ENCODE measurements at regions not wholly inside any gene's neighbourhood (a gene's known extent, or its start where the extent isn't known, plus 50 kb on each side); places are given as distances from the start of the nearest gene placed in this dataset.

DNA sequence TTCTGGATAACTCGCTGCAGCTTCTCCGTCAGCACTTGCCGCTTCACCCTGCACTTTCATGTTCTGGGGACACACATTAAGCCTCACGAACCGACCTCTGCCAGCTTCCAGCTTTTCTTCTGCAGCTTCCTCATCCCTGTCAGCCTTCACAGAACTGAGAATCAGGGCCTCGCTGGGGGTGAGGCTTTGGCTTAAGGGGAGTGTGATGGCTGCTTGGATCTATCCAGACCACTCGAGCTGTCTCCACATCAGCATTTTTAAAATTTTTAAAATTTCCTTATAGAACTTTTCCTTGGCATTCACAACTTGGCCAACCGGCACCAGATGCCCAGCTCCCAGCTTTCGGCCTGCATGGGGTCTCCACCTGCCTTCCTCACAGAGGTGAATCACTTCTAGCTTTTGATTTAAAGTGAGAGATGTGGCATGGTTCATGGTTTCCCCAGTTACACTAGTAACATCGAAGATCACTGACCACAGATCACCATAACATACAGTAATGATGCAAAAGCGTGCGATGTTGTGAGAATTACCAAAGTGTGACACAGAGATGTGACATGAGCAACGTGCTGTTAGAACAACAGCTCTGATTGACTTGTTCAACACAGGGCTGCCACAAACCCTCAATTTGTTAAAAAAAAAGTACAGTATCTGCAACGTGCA is 139.1 kb upstream of the C14orf180 start:
- no peak for DNase-seq (ENCODE audit: low spot score)

GRCh38 chr14:104441275-104442106 is 138.1 kb upstream of the C14orf180 start:
- DNase-seq (ENCODE audit: low spot score), result no peak

DNA sequence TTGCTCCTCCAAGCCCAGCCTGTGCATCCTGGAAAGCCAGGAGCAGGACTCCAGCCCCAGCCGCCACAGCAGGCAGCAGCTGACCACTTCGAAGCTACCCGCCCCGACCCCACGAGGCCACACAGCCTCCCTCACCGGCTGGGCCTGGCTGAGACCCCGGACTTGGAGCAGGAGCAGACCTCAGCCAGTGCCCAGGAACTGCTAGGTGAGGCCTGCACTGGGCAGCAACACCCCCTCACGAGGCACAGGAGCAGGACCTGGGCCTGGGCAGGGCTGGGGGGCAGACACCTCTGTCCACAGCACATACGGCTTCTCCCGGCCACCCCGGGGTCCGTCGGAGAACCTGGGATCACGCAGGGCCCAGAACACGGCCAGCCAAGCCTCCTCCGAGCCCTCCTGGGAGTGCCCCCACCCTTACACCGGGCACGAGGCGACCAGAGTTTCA is 137.4 kb upstream of the C14orf180 start:
- no peak for DNase-seq (ENCODE audit: low spot score)

- no peak for DNase-seq (ENCODE audit: low spot score)
Measured at GRCh38 chr14:104442631-104443390, 136.8 kb upstream of the C14orf180 start.

DNA sequence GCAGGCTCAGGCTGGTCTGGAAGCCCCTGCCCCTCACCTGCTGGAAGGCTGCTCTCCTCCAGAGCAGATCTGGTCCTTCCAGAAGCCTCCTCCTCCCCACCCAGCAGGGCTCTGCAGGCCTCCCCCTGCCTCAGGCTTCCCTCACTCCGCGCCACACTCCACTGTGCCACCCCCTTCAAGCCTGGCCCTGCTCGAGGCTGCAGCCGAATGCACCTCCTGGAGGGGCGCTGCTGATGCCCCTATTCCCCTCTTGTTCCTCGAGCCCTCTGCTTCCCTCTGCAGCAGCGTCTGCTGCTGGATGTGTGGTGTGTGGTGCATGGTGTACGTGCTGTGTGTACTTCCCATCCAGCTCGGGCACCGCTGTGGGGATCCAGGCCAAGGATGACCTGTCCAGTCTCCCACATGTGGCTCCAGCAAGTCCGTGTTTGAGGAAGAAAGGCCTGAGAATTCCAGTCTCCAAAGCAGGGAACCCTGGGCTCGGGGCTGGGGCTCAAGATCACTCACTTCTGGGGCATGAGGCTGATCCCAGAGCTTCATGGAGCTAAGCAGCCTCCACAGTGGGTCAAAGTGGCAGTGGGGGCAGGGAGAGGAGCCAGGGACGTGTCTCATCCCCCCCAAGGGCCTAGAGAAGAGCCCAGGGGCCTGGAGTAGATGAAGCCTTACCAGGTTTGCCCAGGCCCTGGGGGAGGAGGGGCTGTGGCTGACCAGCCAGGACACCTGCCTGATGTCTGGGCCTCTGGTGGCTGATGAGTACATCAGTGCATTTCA is 136.0 kb upstream of the C14orf180 start:
- no peak for DNase-seq (ENCODE audit: low spot score)

- DNase-seq (ENCODE audit: low spot score), result no peak
Measured at GRCh38 chr14:104444159-104445030, 135.2 kb upstream of the C14orf180 start.

DNA sequence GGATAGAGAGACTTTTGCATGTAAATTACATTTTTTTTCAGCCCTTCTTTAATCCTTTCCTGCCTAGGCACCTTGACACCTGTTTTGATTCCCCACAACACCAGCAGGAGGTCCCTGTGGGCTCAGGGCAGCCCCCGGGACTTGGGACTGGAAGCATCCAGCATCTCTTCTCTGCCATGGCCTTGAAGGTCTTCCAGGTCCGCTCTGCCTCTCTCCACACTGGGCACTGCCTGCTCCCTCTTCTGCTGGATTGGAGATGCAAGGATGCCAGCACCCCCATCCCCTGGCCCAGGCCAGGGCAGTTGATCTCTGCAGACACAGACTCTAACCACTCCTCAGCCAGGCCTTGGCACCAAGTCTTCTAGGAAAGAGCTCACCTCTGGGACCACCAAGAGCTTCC is 134.5 kb upstream of the C14orf180 start:
- no peak for DNase-seq (ENCODE audit: low spot score)

- DNase-seq (ENCODE audit: low spot score), result no peak
Measured at GRCh38 chr14:104445832-104446381, 133.7 kb upstream of the C14orf180 start.

GRCh38 chr14:104446611-104447010 is 133.0 kb upstream of the C14orf180 start:
- DNase-seq (ENCODE audit: low spot score), result no peak

- DNase-seq (ENCODE audit: low spot score), result no peak
Measured at GRCh38 chr14:104447750-104448149, 131.8 kb upstream of the C14orf180 start.

- no peak for DNase-seq (ENCODE audit: low spot score)
Measured at GRCh38 chr14:104448321-104448720, 131.2 kb upstream of the C14orf180 start.

DNA sequence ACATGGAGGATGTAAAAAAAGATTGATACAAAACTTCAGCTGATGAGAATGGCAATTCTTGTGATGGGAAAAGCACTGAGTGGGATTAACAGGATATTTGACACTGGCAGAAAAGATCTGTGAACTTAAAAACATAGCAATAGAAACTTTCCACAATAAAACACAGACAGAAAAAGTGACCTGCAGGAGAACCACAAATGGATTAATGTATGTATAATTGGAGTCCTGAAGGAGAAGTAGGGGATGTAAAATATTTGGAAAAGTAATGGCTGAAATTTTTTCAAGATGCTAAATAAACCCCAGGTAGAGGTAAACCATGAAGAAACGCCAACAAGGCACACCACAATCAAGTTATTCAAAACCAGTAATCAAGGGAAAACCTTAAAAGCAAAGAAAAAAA is 130.8 kb upstream of the C14orf180 start:
- no peak for DNase-seq (ENCODE audit: low spot score)

DNA sequence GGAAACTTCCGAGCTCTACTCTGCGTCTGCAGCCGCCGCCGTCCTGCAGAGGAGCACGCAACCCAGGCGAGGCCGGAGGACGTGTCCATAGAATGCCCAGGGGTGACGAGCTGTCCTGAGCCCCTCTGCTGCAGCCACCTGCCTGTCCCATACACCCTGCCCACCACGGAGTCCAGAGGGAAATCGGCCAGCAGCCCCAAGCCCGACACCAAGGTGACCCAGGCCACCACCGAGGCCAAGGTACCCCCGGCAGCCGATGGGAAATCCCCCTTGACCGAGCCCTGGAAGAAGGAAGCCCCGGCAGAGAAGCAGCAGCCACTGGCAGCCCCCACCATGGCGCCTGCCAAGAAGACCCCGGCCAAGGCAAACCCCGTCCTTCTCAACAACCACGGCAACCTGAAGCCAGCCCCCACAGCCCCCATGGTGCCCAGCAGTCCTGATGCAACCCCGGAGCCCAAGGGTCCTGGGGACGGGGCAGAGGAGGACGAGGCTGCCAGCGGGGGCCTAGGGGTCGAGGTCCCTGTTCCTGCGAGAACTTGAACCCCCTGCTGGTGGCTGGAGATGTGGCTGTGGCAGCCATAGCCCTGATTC is 128.7 kb upstream of the C14orf180 start:
- no peak for DNase-seq (ENCODE audit: low spot score)

DNA sequence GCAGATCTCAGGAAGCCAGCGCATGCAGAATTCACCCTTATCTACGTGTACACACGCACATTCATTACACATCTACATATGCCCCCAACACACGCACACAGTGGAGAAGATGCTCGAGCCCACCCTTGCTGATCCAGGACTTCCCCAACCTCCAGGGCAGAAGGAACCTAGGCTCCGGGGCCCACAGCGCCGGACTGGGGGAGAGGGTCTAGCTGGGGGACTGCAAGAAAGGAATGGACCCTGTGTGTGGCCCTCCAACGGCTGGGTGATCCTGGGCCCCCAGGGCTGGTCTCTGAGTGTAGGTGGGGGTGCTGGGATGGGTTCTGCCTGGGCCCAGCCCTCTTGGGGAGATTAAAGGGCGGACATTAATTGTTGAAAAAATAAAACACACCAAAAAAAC is 128.1 kb upstream of the C14orf180 start:
- DNase-seq (ENCODE audit: low spot score), result no peak

- DNase-seq (ENCODE audit: low spot score), result no peak
Measured at GRCh38 chr14:104458845-104459244, 120.7 kb upstream of the C14orf180 start.

DNA sequence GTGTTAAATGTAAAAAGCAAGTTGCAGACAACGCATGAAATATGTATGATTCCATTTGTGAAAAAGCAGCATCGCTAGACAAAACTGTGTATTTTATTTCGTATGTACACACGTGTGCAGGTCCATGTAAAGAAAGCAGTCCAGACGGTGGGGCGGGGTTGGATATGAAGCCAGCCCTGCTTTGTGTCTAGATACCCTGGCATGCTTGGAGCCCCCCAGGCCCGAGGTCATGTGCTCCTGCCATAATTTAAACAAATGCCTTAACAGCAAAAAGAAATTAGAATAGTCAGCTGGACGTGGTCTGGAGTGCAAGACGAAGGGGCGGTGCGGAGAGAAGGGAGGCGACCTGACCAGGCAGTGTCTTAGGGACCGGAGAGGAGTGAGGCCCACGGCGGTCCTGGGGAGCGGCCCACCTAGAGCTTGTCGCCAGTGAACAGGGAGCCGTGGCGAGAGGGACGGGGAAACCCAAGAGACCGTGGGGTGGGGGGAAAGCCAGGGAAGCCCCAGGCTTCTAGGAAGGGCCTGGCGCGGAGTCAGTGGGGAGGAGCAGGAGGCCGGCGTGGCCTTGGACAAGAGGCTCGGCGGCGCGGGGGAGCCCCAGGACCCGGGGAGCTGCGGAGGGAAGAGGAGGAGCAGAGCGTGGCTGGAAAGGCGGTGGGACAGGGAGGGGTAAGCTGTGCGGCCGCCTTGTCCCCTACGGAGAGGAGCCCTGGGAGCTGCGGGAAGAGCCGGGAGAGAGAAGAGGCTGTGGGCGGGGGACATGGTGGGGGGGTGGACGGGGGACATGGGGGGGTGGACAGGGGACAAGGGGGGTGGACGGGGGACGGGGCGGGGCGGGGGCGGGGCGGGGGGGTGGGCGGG is 118.5 kb upstream of the C14orf180 start:
- no peak for DNase-seq (ENCODE audit: low spot score)

DNA sequence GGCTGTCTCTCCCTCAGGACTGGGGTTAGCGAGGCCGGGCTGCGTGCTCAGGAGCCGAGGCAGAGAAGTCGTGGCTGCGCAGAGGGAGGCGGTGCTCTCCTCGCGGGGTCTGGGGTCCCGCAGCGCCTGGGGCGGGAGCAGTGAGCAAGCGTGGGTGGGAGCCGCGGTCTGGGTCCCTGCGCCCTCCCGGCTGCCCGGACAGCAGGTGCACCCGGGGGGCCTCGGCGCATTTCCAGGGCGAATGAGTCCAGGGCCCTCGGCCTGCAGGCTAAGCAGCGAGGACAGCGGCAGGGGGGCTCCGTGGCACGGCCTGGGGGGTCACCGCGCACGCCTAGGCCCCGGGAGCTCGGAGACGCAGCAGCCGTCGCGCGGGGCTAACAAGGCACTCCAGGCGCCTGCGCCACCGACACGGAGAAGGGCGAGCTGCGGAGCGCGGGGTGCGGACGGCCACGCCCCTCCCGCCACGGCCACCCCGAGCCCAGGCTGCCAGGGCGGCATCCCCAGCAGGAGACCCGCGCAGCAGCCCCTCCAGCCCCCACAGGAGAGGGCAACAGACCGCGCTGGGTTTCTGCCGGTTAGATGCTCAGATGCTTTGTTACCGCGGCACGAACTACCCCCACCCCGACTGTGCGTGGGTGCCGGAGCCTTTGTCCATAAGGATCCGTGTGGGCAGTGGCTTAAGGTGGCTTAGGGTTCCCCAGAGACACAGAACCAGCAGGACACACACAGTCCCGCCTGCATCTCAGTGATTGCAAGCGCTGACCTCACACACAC is 117.7 kb upstream of the C14orf180 start:
- DNase-seq (ENCODE audit: low spot score), result no peak

Data from pons (tissue), 1 donor.